ENCODE measurements at regions not wholly inside any gene's neighbourhood (a gene's known extent, or its start where the extent isn't known, plus 50 kb on each side); places are given as distances from the start of the nearest gene placed in this dataset.

DNA sequence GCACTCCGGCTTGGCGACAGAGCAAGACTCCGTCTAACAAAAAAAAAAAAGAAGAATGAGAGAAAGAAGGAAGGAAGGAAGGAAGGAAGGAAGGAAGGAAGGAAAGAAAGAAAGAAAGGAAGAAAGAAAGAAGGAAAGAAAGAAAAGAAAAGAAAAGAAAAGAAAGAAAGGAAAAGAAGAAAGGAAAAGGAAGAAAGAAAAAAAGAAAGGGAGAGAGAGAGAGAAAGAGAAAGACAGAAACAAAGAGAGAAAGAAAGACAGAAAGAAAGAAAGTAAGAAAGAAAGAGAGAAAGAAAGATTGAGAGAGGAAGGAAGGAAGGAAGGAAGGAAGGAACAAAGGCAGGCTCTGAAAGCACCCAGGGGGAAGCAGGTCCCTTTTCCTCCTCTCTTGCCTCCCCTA lies 336.6 kb upstream of the GATB start:
- ATAC-seq = no peak
- TF ChIP-seq PPARA (CRISPR knock-in tag; IDR thresholded peaks at IDR 0.05; ENCODE audit: borderline replicate concordance) (no peak), ESRRG (CRISPR knock-in tag; IDR thresholded peaks at IDR 0.05) (no peak), ZNF70 (CRISPR knock-in tag; IDR thresholded peaks at IDR 0.05) (no peak)

DNA sequence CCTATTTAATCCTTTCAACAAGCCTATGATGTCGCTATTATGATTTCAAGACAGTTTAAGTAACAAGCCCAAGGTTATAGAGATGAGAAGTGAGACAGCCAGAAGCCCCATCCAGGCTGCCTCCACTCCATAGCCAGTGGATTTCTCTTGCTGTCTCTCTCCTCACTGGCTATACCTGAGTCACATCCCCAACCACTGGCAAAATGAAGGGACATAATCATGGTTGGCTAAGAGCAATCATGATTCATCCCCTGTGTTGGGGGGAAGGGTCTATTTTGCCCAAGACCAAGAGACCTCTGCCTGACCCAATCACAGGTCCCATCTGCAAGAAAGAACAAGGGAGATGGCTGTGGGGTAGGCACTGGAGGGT lies 334.9 kb upstream of the GATB start:
- TF ChIP-seq RARB (CRISPR knock-in tag; IDR thresholded peaks at IDR 0.05) = no peak
- no peak for TF ChIP-seq PPARA (CRISPR knock-in tag; IDR thresholded peaks at IDR 0.05; ENCODE audit: borderline replicate concordance)
- no peak for TF ChIP-seq OSR1 (CRISPR knock-in tag; IDR thresholded peaks at IDR 0.05)
- TF ChIP-seq CREB5 (CRISPR knock-in tag; IDR thresholded peaks at IDR 0.05; ENCODE audit: low read depth) = no peak
- no peak for TF ChIP-seq CSRNP3 (CRISPR knock-in tag; IDR thresholded peaks at IDR 0.05)
- TF ChIP-seq TSHZ2 (CRISPR knock-in tag; IDR thresholded peaks at IDR 0.05) = no peak
- no peak for TF ChIP-seq TOX (CRISPR knock-in tag; IDR thresholded peaks at IDR 0.05; ENCODE audit: borderline replicate concordance)
- no peak for TF ChIP-seq CSDC2 (CRISPR knock-in tag; IDR thresholded peaks at IDR 0.05)
- no peak for TF ChIP-seq SNAI2 (CRISPR knock-in tag; IDR thresholded peaks at IDR 0.05)
- no peak for TF ChIP-seq TCF4 (CRISPR knock-in tag; IDR thresholded peaks at IDR 0.05; ENCODE audit: borderline replicate concordance)
- no peak for TF ChIP-seq ARNTL (CRISPR knock-in tag; IDR thresholded peaks at IDR 0.05; ENCODE audit: borderline replicate concordance, low read depth)
- ATAC-seq = no peak

- ATAC-seq = peak; percentile 43
- TF ChIP-seq TSHZ2 (CRISPR knock-in tag; IDR thresholded peaks at IDR 0.05) = no peak
- TF ChIP-seq OSR1 (CRISPR knock-in tag; IDR thresholded peaks at IDR 0.05) = no peak
- no peak for TF ChIP-seq CSRNP3 (CRISPR knock-in tag; IDR thresholded peaks at IDR 0.05)
- no peak for TF ChIP-seq SNAI2 (CRISPR knock-in tag; IDR thresholded peaks at IDR 0.05)
- no peak for TF ChIP-seq PPARA (CRISPR knock-in tag; IDR thresholded peaks at IDR 0.05; ENCODE audit: borderline replicate concordance)
- no peak for TF ChIP-seq ESRRG (CRISPR knock-in tag; IDR thresholded peaks at IDR 0.05)
- no peak for TF ChIP-seq ZFP30 (CRISPR knock-in tag; IDR thresholded peaks at IDR 0.05)
- no peak for TF ChIP-seq RARB (CRISPR knock-in tag; IDR thresholded peaks at IDR 0.05)
- TF ChIP-seq ZNF70 (CRISPR knock-in tag; IDR thresholded peaks at IDR 0.05) = no peak
- no peak for TF ChIP-seq ZNF8 (CRISPR knock-in tag; IDR thresholded peaks at IDR 0.05)
- no peak for TF ChIP-seq ISL1 (CRISPR knock-in tag; IDR thresholded peaks at IDR 0.05)
- TF ChIP-seq ZNF565 (CRISPR knock-in tag; conservative IDR thresholded peaks at IDR 0.05; ENCODE audit: low read depth) = no peak
Observed at GRCh38 chr4:152094970-152095700, 334.3 kb upstream of the GATB start.
